Stimulated activated CD4-positive, alpha-beta T cell treated with anti-CD3 and anti-CD28 coated beads, Interleukin-4, amount 100 ng/mL, for 4 hours (primary cell): ENCODE measurements at regions not wholly inside any gene's neighbourhood (a gene's known extent, or its start where the extent isn't known, plus 50 kb on each side); places are given as distances from the start of the nearest gene placed in this dataset.
"Not testable (repeated sequence)": the region's sequence is repeated elsewhere in the genome, so short reads cannot be mapped to it uniquely, and the experiment has no call there.

ENCODE experiments used
- DNase-seq, 2 experiments: peaks; one replicate each; pipeline ENCODE4 v3.0.0-alpha.2; 2020

- no peak for DNase-seq
Measured at GRCh38 chr9:89949111-89949510, 344.3 kb downstream of the GADD45G start.

GRCh38 chr9:89951675-89952074 lies 346.9 kb downstream of the GADD45G start:
- DNase-seq, result no peak

GRCh38 chr9:89952401-89952800 lies 347.6 kb downstream of the GADD45G start:
- DNase-seq, result no peak

GRCh38 chr9:89953263-89953662 lies 348.5 kb downstream of the GADD45G start:
- not testable (repeated sequence) for DNase-seq

GRCh38 chr9:89953824-89954615 lies 349.2 kb downstream of the GADD45G start:
- DNase-seq, result no peak

GRCh38 chr9:89955144-89955543 lies 350.3 kb downstream of the GADD45G start:
- no peak for DNase-seq

GRCh38 chr9:89955626-89956025 lies 350.8 kb downstream of the GADD45G start:
- DNase-seq, result no peak

- DNase-seq, result no peak
Measured at GRCh38 chr9:89956331-89956730, 351.5 kb downstream of the GADD45G start.

- no peak for DNase-seq
Measured at GRCh38 chr9:89956907-89957306, 352.1 kb downstream of the GADD45G start.

- DNase-seq, result no peak
Measured at GRCh38 chr9:89958086-89958485, 353.3 kb downstream of the GADD45G start.

- no peak for DNase-seq
Measured at GRCh38 chr9:89961616-89962341, 357.0 kb downstream of the GADD45G start.

- no peak for DNase-seq
Measured at GRCh38 chr9:89963280-89963679, 358.5 kb downstream of the GADD45G start.

- DNase-seq, result no peak
Measured at GRCh38 chr9:89967527-89967926, 362.7 kb downstream of the GADD45G start.

GRCh38 chr9:89969156-89969675 lies 364.4 kb downstream of the GADD45G start:
- peak in 1 of 2 experiments; percentile 25 for DNase-seq

- no peak for DNase-seq
Measured at GRCh38 chr9:89969881-89970639, 365.2 kb downstream of the GADD45G start.

GRCh38 chr9:89970701-89971100 lies 365.9 kb downstream of the GADD45G start:
- no peak for DNase-seq

GRCh38 chr9:89972535-89972934 lies 367.7 kb downstream of the GADD45G start:
- DNase-seq, result no peak

GRCh38 chr9:89974582-89974981 lies 369.8 kb downstream of the GADD45G start:
- no peak for DNase-seq

GRCh38 chr9:89975024-89975423 lies 370.2 kb downstream of the GADD45G start:
- DNase-seq, result no peak

GRCh38 chr9:89975630-89976029 lies 370.8 kb downstream of the GADD45G start:
- no peak for DNase-seq

- DNase-seq, result no peak
Measured at GRCh38 chr9:89978185-89978584, 373.4 kb downstream of the GADD45G start.

- no peak for DNase-seq
Measured at GRCh38 chr9:89980600-89980999, 375.8 kb downstream of the GADD45G start.

GRCh38 chr9:89982016-89982415 lies 377.2 kb downstream of the GADD45G start:
- no peak for DNase-seq
